NB4 (cell line): ENCODE measurements at regions not wholly inside any gene's neighbourhood (a gene's known extent, or its start where the extent isn't known, plus 50 kb on each side); places are given as distances from the start of the nearest gene placed in this dataset.

Experiments
- MYC ChIP-seq: IDR thresholded peaks from 2 replicates; pipeline ENCODE4 v1.6.1; 2011; ENCODE audit warnings: low read depth, low read length
- POLR2A ChIP-seq: IDR thresholded peaks from 2 replicates; pipeline ENCODE4 v1.6.1; 2011; ENCODE audit warnings: mild to moderate bottlenecking; ENCODE audit not compliant: insufficient read length; ENCODE audit errors: extremely low read depth
- TF ChIP-seq, protein P1 (sequence below): IDR thresholded peaks from one replicate; pipeline ENCODE4 v1.5.1; 2012; ENCODE audit warnings: low read depth, low read length
- TF ChIP-seq, protein P2 (sequence below): IDR thresholded peaks from 2 replicates; pipeline ENCODE4 v1.6.1; 2011; ENCODE audit warnings: low read depth, low read length

DNA sequence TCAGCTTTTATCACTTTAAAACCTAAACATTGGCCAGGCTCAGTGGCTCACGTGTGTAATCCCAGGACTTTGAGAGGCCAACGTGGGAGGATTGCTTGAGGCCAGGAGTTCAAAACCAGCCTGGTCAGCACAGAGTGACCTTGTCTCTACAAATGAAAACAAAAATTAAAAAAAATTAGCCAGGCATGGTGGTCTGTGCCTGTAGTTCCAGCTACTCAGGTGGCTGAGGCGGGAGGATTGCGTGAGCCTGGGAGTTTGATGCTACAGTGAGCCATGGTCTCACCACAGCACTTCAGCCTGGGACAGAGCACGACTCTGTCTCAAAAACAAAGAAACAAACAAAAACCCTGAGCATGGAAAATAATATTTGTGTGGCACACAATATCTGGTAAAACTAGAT, 143.5 kb upstream of the HNRNPU start:
- TF ChIP-seq, protein P1, sequence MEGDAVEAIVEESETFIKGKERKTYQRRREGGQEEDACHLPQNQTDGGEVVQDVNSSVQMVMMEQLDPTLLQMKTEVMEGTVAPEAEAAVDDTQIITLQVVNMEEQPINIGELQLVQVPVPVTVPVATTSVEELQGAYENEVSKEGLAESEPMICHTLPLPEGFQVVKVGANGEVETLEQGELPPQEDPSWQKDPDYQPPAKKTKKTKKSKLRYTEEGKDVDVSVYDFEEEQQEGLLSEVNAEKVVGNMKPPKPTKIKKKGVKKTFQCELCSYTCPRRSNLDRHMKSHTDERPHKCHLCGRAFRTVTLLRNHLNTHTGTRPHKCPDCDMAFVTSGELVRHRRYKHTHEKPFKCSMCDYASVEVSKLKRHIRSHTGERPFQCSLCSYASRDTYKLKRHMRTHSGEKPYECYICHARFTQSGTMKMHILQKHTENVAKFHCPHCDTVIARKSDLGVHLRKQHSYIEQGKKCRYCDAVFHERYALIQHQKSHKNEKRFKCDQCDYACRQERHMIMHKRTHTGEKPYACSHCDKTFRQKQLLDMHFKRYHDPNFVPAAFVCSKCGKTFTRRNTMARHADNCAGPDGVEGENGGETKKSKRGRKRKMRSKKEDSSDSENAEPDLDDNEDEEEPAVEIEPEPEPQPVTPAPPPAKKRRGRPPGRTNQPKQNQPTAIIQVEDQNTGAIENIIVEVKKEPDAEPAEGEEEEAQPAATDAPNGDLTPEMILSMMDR = no peak
- TF ChIP-seq POLR2A (no peak), MYC (no peak)
- TF ChIP-seq, protein P2, sequence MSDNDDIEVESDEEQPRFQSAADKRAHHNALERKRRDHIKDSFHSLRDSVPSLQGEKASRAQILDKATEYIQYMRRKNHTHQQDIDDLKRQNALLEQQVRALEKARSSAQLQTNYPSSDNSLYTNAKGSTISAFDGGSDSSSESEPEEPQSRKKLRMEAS = no peak
